K562 (cell line): ENCODE measurements at regions not wholly inside any gene's neighbourhood (a gene's known extent, or its start where the extent isn't known, plus 50 kb on each side); places are given as distances from the start of the nearest gene placed in this dataset.

ENCODE experiments used
- ATAC-seq: fragments of 200-7000 bp; cut with Tn5 transposase; 3 replicates; pipeline ENCODE4 v1.9.1; 2020; ENCODE audit warnings: moderate library complexity
- BruUV-seq: library from RNA; stranded (reverse); fragments of 400-500 nt; replicated peaks from 2 replicates; lab custom pipeline; 2021; lab: Mats Ljungman, UMichigan
- CTCF ChIA-PET: fragments of 300-600 bp; formaldehyde crosslinking; extraction: SDS; loops from one replicate; lab custom pipeline; 2021; ENCODE audit warnings: low intra/inter-chr PET ratio; lab: Yijun Ruan, JAX
- POLR2A ChIA-PET: fragments of 300-600, 350-650 bp; sonication (Branson Sonifier 250); formaldehyde crosslinking; extraction: SDS; loops from one replicate; lab custom pipeline; 2021; ENCODE audit warnings: antibody characterized with exemption, inconsistent platforms; lab: Yijun Ruan, JAX
- DNase-seq, 4 experiments: peaks; one replicate each; pipeline versions ENCODE4 v3.0.0 to v3.0.0-alpha.2; 2011 to 2018; ENCODE audit warnings: low spot score in 3 of 4, mixed read lengths in 3 of 4; ENCODE audit errors: extremely low read depth in 1 of 4
- FAIRE-seq: peaks from 2 replicates; lab custom pipeline; 2011; peaks lifted over from hg19 to GRCh38; lab: Jason Lieb, UNC
- H2AFZ ChIP-seq: 2 replicates; pipeline ENCODE4 v1.6.0; 2011; ENCODE audit warnings: low read depth, low read length, control low read depth, inconsistent platforms
- H3K27ac ChIP-seq: fragments of 200-600 bp; 3 replicates; pipeline ENCODE4 v1.8.0; 2011; ENCODE audit warnings: low read depth, mild to moderate bottlenecking, control low read depth, inconsistent platforms, low read length, moderate library complexity, mixed read lengths; ENCODE audit errors: extremely low read depth
- H3K27me3 ChIP-seq, 2 experiments: fragments of 300-600 bp in 1 of 2; 2 replicates in 1 of 2; 3 replicates in 1 of 2; pipeline versions ENCODE4 v1.6.0 to v1.8.0; 2011; ENCODE audit warnings: inconsistent platforms in 2 of 2, low read length in 2 of 2, mild to moderate bottlenecking in 1 of 2, mixed read lengths in 1 of 2, moderate library complexity in 1 of 2; ENCODE audit not compliant: control insufficient read depth in 2 of 2, insufficient read depth in 2 of 2
- H3K36me3 ChIP-seq: fragments of 300-600 bp; 3 replicates; pipeline ENCODE4 v1.8.0; 2011; ENCODE audit warnings: mild to moderate bottlenecking, low read length, inconsistent platforms; ENCODE audit not compliant: control insufficient read depth, insufficient read depth
- H3K4me1 ChIP-seq, 2 experiments: fragments of 200-600 bp in 1 of 2; replicated peaks in 1 of 2; 2 replicates in 1 of 2; 3 replicates in 1 of 2; pipeline versions ENCODE4 v1.5.1 to v1.8.0; 2011; ENCODE audit warnings: inconsistent platforms in 2 of 2, low read length in 2 of 2, mild to moderate bottlenecking in 1 of 2, mixed read lengths in 1 of 2, moderate library complexity in 1 of 2; ENCODE audit not compliant: control insufficient read depth in 2 of 2, insufficient read depth in 2 of 2
- H3K4me2 ChIP-seq: 2 replicates; pipeline ENCODE4 v1.6.1; 2011; ENCODE audit warnings: low read length, control low read depth, inconsistent platforms, mixed read lengths; ENCODE audit not compliant: insufficient read depth
- H3K4me3 ChIP-seq: fragments of 200-600 bp; sonication (generic), shearing (Covaris generic); 2 replicates; pipeline ENCODE4 v1.5.1; 2016; ENCODE audit warnings: control low read depth, inconsistent platforms
- H3K79me2 ChIP-seq: fragments of 200-600 bp; 3 replicates; pipeline ENCODE4 v1.8.0; 2011; ENCODE audit warnings: low read length, inconsistent platforms; ENCODE audit not compliant: control insufficient read depth, insufficient read depth
- H3K9ac ChIP-seq, 2 experiments: 2 replicates each; pipeline versions ENCODE4 v1.6.0 to v1.6.1; 2011; ENCODE audit warnings: low read depth in 2 of 2, low read length in 2 of 2, control low read depth in 1 of 2, inconsistent platforms in 1 of 2, mild to moderate bottlenecking in 1 of 2, mixed read lengths in 1 of 2; ENCODE audit not compliant: insufficient read depth in 1 of 2
- H3K9me1 ChIP-seq: one replicate; pipeline ENCODE4 v1.6.0; 2011; ENCODE audit warnings: inconsistent platforms, mild to moderate bottlenecking, low read length, moderate library complexity; ENCODE audit not compliant: control insufficient read depth, insufficient read depth
- H3K9me3 ChIP-seq: replicated peaks from 2 replicates; pipeline ENCODE4 v1.5.1; 2011; ENCODE audit warnings: low read depth, low read length, inconsistent platforms; ENCODE audit not compliant: control insufficient read depth, insufficient read depth
- H4K20me1 ChIP-seq: replicated peaks from 2 replicates; pipeline ENCODE4 v1.6.1; 2011; ENCODE audit warnings: low read length, inconsistent platforms, mixed read lengths; ENCODE audit not compliant: control insufficient read depth, insufficient read depth
- HIVEP1 ChIP-seq: fragments of 250-450 bp; sonication (Bioruptor Pico); IDR thresholded peaks from 2 replicates; pipeline ENCODE4 v1.4.0; 2020; ENCODE audit warnings: mild to moderate bottlenecking
- KDM2B ChIP-seq: fragments of 250-450 bp; sonication (Bioruptor Pico); IDR thresholded peaks from 2 replicates; pipeline ENCODE4 v1.8.0; 2021; ENCODE audit warnings: mild to moderate bottlenecking, moderate library complexity
- NR1H2 ChIP-seq: sonication (generic); formaldehyde crosslinking; IDR thresholded peaks from 2 replicates; pipeline ENCODE4 v1.4.0; 2020; ENCODE audit warnings: mild to moderate bottlenecking, missing genetic modification reagents
- NR4A1 ChIP-seq, 2 experiments: fragments of 250-450 bp in 1 of 2; fragments of 450-650 bp in 1 of 2; sonication (Bioruptor Pico) in 1 of 2; IDR thresholded peaks; 2 replicates each; pipeline versions ENCODE4 v1.4.0 to v1.6.1; 2016 to 2020; ENCODE audit warnings: mild to moderate bottlenecking in 2 of 2, missing compliant biosample characterization in 1 of 2, missing genetic modification characterization in 1 of 2, moderate library complexity in 1 of 2
- RUNX1 ChIP-seq: sonication (generic); IDR thresholded peaks from 2 replicates; pipeline ENCODE4 v1.6.1; 2016; ENCODE audit warnings: antibody characterized with exemption, low read depth
- SMARCE1 ChIP-seq: fragments of 450-650 bp; IDR thresholded peaks from 2 replicates; pipeline ENCODE4 v1.7.1; 2016; ENCODE audit warnings: mild to moderate bottlenecking
- TCF3 ChIP-seq: sonication (generic); formaldehyde crosslinking; IDR thresholded peaks from 2 replicates; pipeline ENCODE4 v1.4.0; 2020; ENCODE audit warnings: mild to moderate bottlenecking, missing genetic modification reagents
- TCFL5 ChIP-seq: fragments of 250-450 bp; sonication (Bioruptor Pico); conservative IDR thresholded peaks from 2 replicates; pipeline ENCODE4 v1.6.1; 2021; ENCODE audit warnings: mild to moderate bottlenecking, moderate library complexity, matching md5 sums
- ZBTB34 ChIP-seq: fragments of 250-450 bp; sonication (Bioruptor Pico); IDR thresholded peaks from 2 replicates; pipeline ENCODE4 v1.8.0; 2021; ENCODE audit warnings: mild to moderate bottlenecking, moderate library complexity
- ZNF12 ChIP-seq: sonication (generic); formaldehyde crosslinking; IDR thresholded peaks from 2 replicates; pipeline ENCODE4 v1.4.0; 2020; ENCODE audit warnings: mild to moderate bottlenecking, missing genetic modification reagents
- ZNF134 ChIP-seq: fragments of 250-450 bp; sonication (Bioruptor Pico); conservative IDR thresholded peaks from 2 replicates; pipeline ENCODE4 v1.4.0; 2020
- ZNF282 ChIP-seq: sonication (generic); formaldehyde crosslinking; IDR thresholded peaks from 2 replicates; pipeline ENCODE4 v1.8.1; 2023; ENCODE audit warnings: missing genetic modification reagents
- ZNF695 ChIP-seq: fragments of 450-650 bp; formaldehyde crosslinking; IDR thresholded peaks from 2 replicates; pipeline ENCODE4 v1.4.0; 2020; ENCODE audit warnings: mild to moderate bottlenecking, moderate library complexity
- ZNF699 ChIP-seq: fragments of 250-450 bp; sonication (Bioruptor Pico); IDR thresholded peaks from 2 replicates; pipeline ENCODE4 v1.8.0; 2021; ENCODE audit warnings: mild to moderate bottlenecking, moderate library complexity; ENCODE audit not compliant: insufficient replicate concordance
- ZNF764 ChIP-seq: fragments of 250-450 bp; sonication (Bioruptor Pico); IDR thresholded peaks from 2 replicates; pipeline ENCODE4 v1.4.0; 2020; ENCODE audit warnings: low read depth, mild to moderate bottlenecking, moderate library complexity
- ZSCAN32 ChIP-seq: fragments of 450-650 bp; formaldehyde crosslinking; IDR thresholded peaks from 2 replicates; pipeline ENCODE4 v1.4.0; 2020; ENCODE audit warnings: mild to moderate bottlenecking, moderate library complexity
- WGBS: fragments of 100-300 bp; shearing (Covaris generic); methylation state at CpG from one replicate; pipeline ENCODE4 v1.1.6; 2016; ENCODE audit warnings: low coverage, mixed read lengths; ENCODE audit not compliant: insufficient coverage; ENCODE audit errors: missing lambda C conversion rate; 5-methylcytosine and 5-hydroxymethylcytosine counted together
- in situ Hi-C: fragments of 300-500 bp; cut with MboI; formaldehyde crosslinking; loops from 4 replicates; pipeline ENCODE4 v1.15.0; 2018; ENCODE audit warnings: inconsistent platforms, mixed read lengths
- intact Hi-C: fragments of 100-400 bp; cut with micrococcal nuclease; formaldehyde crosslinking; loops from 2 replicates; pipeline ENCODE4 v1.14.2; 2022

DNA sequence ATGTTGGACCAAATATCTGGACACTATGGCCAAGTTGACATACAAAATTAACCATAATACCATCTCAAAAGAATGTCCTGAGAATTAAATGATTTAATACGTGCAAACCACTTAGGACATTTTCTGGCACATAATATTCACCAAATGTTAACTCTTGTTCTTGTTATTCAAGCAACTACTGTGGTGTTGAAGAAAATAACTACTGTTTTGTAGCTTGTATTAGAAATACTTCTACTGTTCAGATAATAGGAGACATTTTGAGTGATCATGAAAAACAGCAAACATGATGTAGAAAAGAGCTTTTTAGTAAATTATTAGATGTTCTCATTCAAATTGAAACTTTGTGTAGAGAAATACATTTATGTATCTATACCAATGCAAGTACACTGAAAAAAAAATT lies 140.7 kb upstream of the SMIM31 start:
- Histone ChIP-seq H3K4me1 (no peaks in the 10 kb centered on the region), H4K20me1 (no peaks in the 10 kb centered on the region), H3K36me3 (no peaks in the 10 kb centered on the region), H3K27ac (no peak overlapping the region), H3K9me3 (no peaks in the 10 kb centered on the region), H3K9me1 (no peaks in the 10 kb centered on the region), H3K9ac (no peak overlapping the region), H2AFZ (no peak overlapping the region), H3K79me2 (no peaks in the 10 kb centered on the region), H3K27me3 (no peaks in the 10 kb centered on the region), H3K4me2 (no peak overlapping the region), H3K4me3 (no peak overlapping the region)
- 0% methylated on average over 1 of the region's 1 CpG for WGBS
- no peak for ATAC-seq
- in situ Hi-C loops (no loop called here), intact Hi-C loops (no loop called here)
- no peak for TF ChIP-seq ZNF12 (CRISPR knock-in tag)
- TF ChIP-seq ZSCAN32 (CRISPR knock-in tag): no peak
- no peak for TF ChIP-seq SMARCE1
- TF ChIP-seq TCF3: no peak
- TF ChIP-seq NR1H2 (CRISPR knock-in tag): no peak
- TF ChIP-seq ZNF764 (CRISPR knock-in tag): no peak
- TF ChIP-seq NR4A1 (CRISPR knock-in tag; IDR thresholded peaks at IDR 0.05): no peak
- no peak for TF ChIP-seq NR4A1 (tag; IDR thresholded peaks at IDR 0.05)
- no peak for TF ChIP-seq HIVEP1 (CRISPR knock-in tag)
- no TSS peak for BruUV-seq
- DNase-seq: no peak
- CTCF ChIA-PET: no interaction called here
- FAIRE-seq: no peak
- POLR2A ChIA-PET: no interaction called here

- no peaks in the 10 kb centered on the region for H3K4me1 ChIP-seq
- no peak for DNase-seq
- FAIRE-seq: no peak
- no peaks in the 10 kb centered on the region for H3K9me3 ChIP-seq
- no peak overlapping the region for H3K9ac ChIP-seq
- no peak for ATAC-seq
- no peaks in the 10 kb centered on the region for H3K27me3 ChIP-seq
- no peak overlapping the region for H2AFZ ChIP-seq
- ChIA-PET CTCF (no interaction called here), POLR2A (no interaction called here)
- BruUV-seq: no TSS peak
- no peaks in the 10 kb centered on the region for H3K36me3 ChIP-seq
- no peaks in the 10 kb centered on the region for H3K9me1 ChIP-seq
- H3K4me3 ChIP-seq: no peak overlapping the region
- intact Hi-C loops (no loop called here), in situ Hi-C loops (no loop called here)
- H3K4me2 ChIP-seq: no peak overlapping the region
- no peak overlapping the region for H3K27ac ChIP-seq
- no peaks in the 10 kb centered on the region for H3K79me2 ChIP-seq
- H4K20me1 ChIP-seq: no peaks in the 10 kb centered on the region
- TF ChIP-seq ZNF282 (CRISPR knock-in tag) (no peak), ZNF134 (CRISPR knock-in tag) (no peak), ZNF699 (CRISPR knock-in tag) (no peak), KDM2B (CRISPR knock-in tag) (no peak), TCFL5 (CRISPR knock-in tag) (no peak), ZNF695 (CRISPR knock-in tag) (no peak), ZBTB34 (no peak), RUNX1 (no peak)
Measured at GRCh38 chr4:164613792-164614191, 140.1 kb upstream of the SMIM31 start.
